Activated naive CD4-positive, alpha-beta T cell treated with anti-CD3 and anti-CD28 coated beads, Interleukin-2, amount 50 U/mL, for 72 hours (primary cell): ENCODE measurements at regions not wholly inside any gene's neighbourhood (a gene's known extent, or its start where the extent isn't known, plus 50 kb on each side); places are given as distances from the start of the nearest gene placed in this dataset.

Source experiments
- ATAC-seq, 2 donors: fragments of 150-1000 bp; cut with Tn5 transposase; 2 replicates each; pipeline ENCODE4 v1.10.0; 2021; ENCODE audit warnings: mild to moderate bottlenecking in 2 of 2, moderate library complexity in 2 of 2
- DNase-seq, 2 donors: peaks; one replicate each; pipeline ENCODE4 v3.0.0; 2021 to 2022; ENCODE audit warnings: low spot score in 2 of 2
- H3K27ac Mint-ChIP-seq, 2 donors: one replicate each; pipeline ENCODE4 v1.8.0; 2022; ENCODE audit warnings: mild to moderate bottlenecking in 2 of 2, mixed read lengths in 2 of 2
- H3K36me3 Mint-ChIP-seq, 2 donors: one replicate each; pipeline ENCODE4 v1.8.0; 2022; ENCODE audit warnings: mixed read lengths in 2 of 2
- H3K9me3 Mint-ChIP-seq, 2 donors: one replicate each; pipeline ENCODE4 v1.8.0; 2022; ENCODE audit warnings: mixed read lengths in 2 of 2

- H3K36me3 Mint-ChIP-seq: no peaks in the 10 kb centered on the region
- DNase-seq: no peak
- no peak for ATAC-seq
- H3K27ac Mint-ChIP-seq: no peak overlapping the region
- no peaks in the 10 kb centered on the region for H3K9me3 Mint-ChIP-seq
These were observed 109.5 kb downstream of the ARL6IP6 start for GRCh38 chr2:152827944-152828343.

- H3K27ac Mint-ChIP-seq: no peak overlapping the region
- ATAC-seq (no peak), DNase-seq (no peak)
- H3K9me3 Mint-ChIP-seq: no peaks in the 10 kb centered on the region
- H3K36me3 Mint-ChIP-seq: no peaks in the 10 kb centered on the region
These were observed 108.3 kb downstream of the ARL6IP6 start for GRCh38 chr2:152826581-152827279.

DNA sequence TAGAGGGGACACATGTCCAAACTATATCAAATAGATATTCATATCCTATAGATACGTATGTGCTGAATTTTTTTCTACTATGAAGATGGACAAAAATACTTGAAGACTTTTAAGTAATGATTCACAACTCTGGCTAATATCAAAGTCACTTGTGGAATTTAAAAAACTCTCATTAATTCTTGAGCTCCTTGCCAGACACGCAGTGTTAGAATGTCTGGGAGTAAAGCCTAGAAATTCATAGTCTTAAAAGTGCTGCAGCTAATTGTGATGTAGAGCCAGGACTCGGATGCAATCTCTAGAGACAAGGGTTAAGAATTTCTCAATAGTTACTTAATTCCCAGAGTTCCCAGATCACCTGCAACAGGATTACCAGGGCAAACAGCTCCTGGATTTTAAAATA lies 107.4 kb downstream of the ARL6IP6 start:
- Mint-ChIP-seq H3K27ac (no peak overlapping the region), H3K9me3 (no peaks in the 10 kb centered on the region), H3K36me3 (no peaks in the 10 kb centered on the region)
- ATAC-seq (no peak), DNase-seq (no peak)

- ATAC-seq (peak in 1 of 2 donors; percentile 26), DNase-seq (no peak)
- H3K9me3 Mint-ChIP-seq: no peaks in the 10 kb centered on the region
- no peaks in the 10 kb centered on the region for H3K36me3 Mint-ChIP-seq
- H3K27ac Mint-ChIP-seq: no peak overlapping the region
These were observed 105.5 kb downstream of the ARL6IP6 start for GRCh38 chr2:152823905-152824304.

- Mint-ChIP-seq H3K36me3 (no peaks in the 10 kb centered on the region), H3K27ac (no peak overlapping the region), H3K9me3 (no peaks in the 10 kb centered on the region)
- ATAC-seq: no peak
- DNase-seq: no peak
These were observed 104.3 kb downstream of the ARL6IP6 start for GRCh38 chr2:152822676-152823075.

DNA sequence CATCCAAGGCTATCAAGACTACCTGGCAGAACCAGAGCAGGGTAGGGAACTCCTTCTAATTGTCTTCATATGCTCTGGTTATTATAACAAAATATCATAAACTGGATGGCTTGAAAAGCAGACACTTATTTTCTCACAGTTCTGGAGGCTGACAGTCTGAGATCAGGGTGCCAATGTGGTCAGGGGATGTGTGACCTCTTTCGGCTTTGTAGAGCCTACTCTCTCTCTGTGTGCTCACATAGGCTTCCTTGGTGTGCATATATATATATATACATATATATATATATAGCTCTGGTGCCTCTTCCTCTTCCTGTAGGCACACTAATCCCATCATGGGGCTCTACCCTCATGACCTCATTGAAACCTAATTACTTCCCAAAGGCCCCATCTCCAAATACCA lies 101.6 kb downstream of the ARL6IP6 start:
- DNase-seq (no peak), ATAC-seq (no peak)
- no peaks in the 10 kb centered on the region for H3K36me3 Mint-ChIP-seq
- H3K9me3 Mint-ChIP-seq: no peaks in the 10 kb centered on the region
- no peak overlapping the region for H3K27ac Mint-ChIP-seq

GRCh38 chr2:152815634-152816257 lies 97.3 kb downstream of the ARL6IP6 start:
- no peak for ATAC-seq
- H3K36me3 Mint-ChIP-seq: peaks cover 8 to 11% of the 10 kb centered on the region in 2 donors
- H3K27ac Mint-ChIP-seq: no peak overlapping the region
- no peak for DNase-seq
- H3K9me3 Mint-ChIP-seq: peaks cover 11 to 12% of the 10 kb centered on the region in 2 donors

- ATAC-seq: no peak
- Mint-ChIP-seq H3K27ac (no peak overlapping the region), H3K36me3 (peaks cover 8 to 11% of the 10 kb centered on the region in 2 donors), H3K9me3 (peaks cover 11 to 12% of the 10 kb centered on the region in 2 donors)
- no peak for DNase-seq
These were observed 96.1 kb downstream of the ARL6IP6 start for GRCh38 chr2:152814475-152815030.

- DNase-seq (no peak), ATAC-seq (no peak)
- H3K27ac Mint-ChIP-seq: no peak overlapping the region
- peaks cover 11 to 12% of the 10 kb centered on the region in 2 donors for H3K9me3 Mint-ChIP-seq
- H3K36me3 Mint-ChIP-seq: peaks cover 8 to 11% of the 10 kb centered on the region in 2 donors
These were observed 94.9 kb downstream of the ARL6IP6 start for GRCh38 chr2:152813351-152813750.
